ENCODE measurements at regions not wholly inside any gene's neighbourhood (a gene's known extent, or its start where the extent isn't known, plus 50 kb on each side); places are given as distances from the start of the nearest gene placed in this dataset.

DNA sequence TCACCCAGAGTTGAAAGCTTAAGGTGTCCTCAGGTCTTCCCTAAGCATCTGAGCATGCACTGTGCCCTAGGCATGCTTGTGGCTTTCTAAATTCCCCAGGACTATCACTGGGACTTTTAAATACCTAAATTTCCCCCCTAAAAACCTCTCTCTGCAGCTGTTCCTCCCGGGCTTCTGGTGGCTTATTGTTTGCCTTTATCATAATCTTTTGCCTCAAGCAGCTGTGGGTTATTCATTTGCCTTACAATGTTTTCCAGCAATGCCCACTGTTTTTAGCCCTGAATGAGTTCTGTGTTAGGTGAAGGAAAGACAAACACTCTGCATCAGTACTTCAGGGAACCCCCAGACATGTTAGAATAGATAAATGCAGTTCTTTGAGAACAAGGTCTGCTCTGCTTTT lies 455.0 kb downstream of the ZIC3 start:
- Histone ChIP-seq H3K4me3 (no peak overlapping the region), H3K27me3 (no peaks in the 10 kb centered on the region), H3K27ac (no peak overlapping the region), H3K9me3 (no peaks in the 10 kb centered on the region), H3K4me1 (no peaks in the 10 kb centered on the region), H3K36me3 (no peaks in the 10 kb centered on the region)
- TF ChIP-seq, protein P1, sequence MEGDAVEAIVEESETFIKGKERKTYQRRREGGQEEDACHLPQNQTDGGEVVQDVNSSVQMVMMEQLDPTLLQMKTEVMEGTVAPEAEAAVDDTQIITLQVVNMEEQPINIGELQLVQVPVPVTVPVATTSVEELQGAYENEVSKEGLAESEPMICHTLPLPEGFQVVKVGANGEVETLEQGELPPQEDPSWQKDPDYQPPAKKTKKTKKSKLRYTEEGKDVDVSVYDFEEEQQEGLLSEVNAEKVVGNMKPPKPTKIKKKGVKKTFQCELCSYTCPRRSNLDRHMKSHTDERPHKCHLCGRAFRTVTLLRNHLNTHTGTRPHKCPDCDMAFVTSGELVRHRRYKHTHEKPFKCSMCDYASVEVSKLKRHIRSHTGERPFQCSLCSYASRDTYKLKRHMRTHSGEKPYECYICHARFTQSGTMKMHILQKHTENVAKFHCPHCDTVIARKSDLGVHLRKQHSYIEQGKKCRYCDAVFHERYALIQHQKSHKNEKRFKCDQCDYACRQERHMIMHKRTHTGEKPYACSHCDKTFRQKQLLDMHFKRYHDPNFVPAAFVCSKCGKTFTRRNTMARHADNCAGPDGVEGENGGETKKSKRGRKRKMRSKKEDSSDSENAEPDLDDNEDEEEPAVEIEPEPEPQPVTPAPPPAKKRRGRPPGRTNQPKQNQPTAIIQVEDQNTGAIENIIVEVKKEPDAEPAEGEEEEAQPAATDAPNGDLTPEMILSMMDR (IDR thresholded peaks at IDR 0.05): no peak
- no peak for DNase-seq (ENCODE audit: low spot score in 2 of 2)
- intact Hi-C loops (cut with DNase I): no loop called here

DNA sequence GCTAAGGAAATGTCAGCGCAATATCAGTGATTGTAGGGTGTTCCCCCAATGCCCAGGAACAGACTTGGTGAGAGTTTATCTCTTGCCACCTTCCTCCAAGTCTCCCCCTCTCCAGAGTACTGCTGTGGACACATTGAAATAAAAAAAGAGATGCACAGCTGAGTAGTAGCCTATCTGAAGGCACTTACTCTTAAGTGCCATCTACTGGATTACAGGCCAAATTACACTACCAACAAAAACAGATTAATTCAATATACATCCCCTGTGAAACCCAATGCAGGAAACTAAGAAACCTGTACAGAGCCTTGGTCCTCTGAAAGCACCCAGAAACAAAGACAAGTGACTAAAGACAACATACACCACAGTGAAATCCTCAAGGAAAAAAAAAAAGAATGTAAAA lies 460.3 kb downstream of the ZIC3 start:
- no peak for DNase-seq (ENCODE audit: low spot score in 2 of 2)
- Histone ChIP-seq H3K9me3 (no peaks in the 10 kb centered on the region), H3K4me1 (no peaks in the 10 kb centered on the region), H3K36me3 (no peaks in the 10 kb centered on the region), H3K27me3 (no peaks in the 10 kb centered on the region), H3K27ac (no peak overlapping the region), H3K4me3 (no peak overlapping the region)
- TF ChIP-seq, protein P1 (IDR thresholded peaks at IDR 0.05): peak in 1 of 3 experiments; percentile 15
- intact Hi-C loops (cut with DNase I): no loop called here

DNA sequence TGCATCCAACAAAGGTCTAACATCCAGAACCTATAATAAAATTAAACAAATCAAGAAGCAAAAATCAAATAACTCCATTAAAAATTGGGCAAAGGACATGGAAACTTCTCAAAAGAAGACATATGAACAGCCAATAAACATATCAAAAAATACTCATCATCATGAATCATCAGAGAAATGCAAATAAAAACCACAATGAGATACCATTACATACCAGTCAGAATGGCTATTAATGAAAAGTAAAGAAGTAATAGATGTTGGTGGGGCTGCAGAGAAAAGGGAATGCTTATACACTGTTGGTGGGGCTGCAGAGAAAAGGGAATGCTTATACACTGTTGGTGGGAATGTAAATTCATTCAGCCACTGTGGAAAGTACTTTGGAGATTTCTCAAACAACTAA lies 465.8 kb downstream of the ZIC3 start:
- no peak overlapping the region for H3K27ac ChIP-seq
- TF ChIP-seq, protein P1 (IDR thresholded peaks at IDR 0.05): no peak

DNA sequence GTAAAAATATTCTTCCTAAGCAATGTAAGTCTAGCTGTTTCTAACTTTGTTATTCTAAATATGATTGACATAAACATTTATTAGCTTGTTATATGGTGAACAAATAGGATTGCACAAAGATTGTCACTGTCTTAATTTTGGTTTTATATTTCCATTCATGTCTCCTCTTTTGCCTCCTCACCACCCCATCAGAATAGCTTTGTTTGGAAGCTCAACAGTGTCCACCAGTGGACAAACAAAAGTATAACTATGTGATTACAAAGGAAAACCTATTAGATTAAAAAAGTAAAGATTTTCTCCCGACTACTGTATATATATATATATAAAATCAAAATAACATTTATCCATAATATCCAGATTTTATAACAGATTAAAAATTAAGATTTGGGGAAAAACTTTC lies 468.2 kb downstream of the ZIC3 start:
- TF ChIP-seq, protein P1 (IDR thresholded peaks at IDR 0.05): no peak
- no peak for DNase-seq (ENCODE audit: low spot score in 2 of 2)
- Histone ChIP-seq H3K4me1 (no peaks in the 10 kb centered on the region), H3K27ac (no peak overlapping the region), H3K27me3 (no peaks in the 10 kb centered on the region), H3K36me3 (no peaks in the 10 kb centered on the region), H3K4me3 (no peak overlapping the region), H3K9me3 (no peaks in the 10 kb centered on the region)
- intact Hi-C loops (cut with DNase I): no loop called here

More for the DNA sequence above, 465.8 kb downstream of the ZIC3 start:
- intact Hi-C loops (cut with DNase I): no loop called here
- Histone ChIP-seq H3K4me3 (no peak overlapping the region), H3K27me3 (no peaks in the 10 kb centered on the region), H3K4me1 (no peaks in the 10 kb centered on the region), H3K9me3 (no peaks in the 10 kb centered on the region), H3K36me3 (no peaks in the 10 kb centered on the region)
- no peak for DNase-seq (ENCODE audit: low spot score in 2 of 2)

GRCh38 chrX:138037548-138037947 lies 471.6 kb downstream of the ZIC3 start:
- Histone ChIP-seq H3K27ac (no peak overlapping the region), H3K36me3 (no peaks in the 10 kb centered on the region), H3K4me3 (no peak overlapping the region), H3K4me1 (no peaks in the 10 kb centered on the region), H3K27me3 (no peaks in the 10 kb centered on the region), H3K9me3 (no peaks in the 10 kb centered on the region)
- intact Hi-C loops (cut with DNase I): no loop called here
- DNase-seq (ENCODE audit: low spot score in 2 of 2): no peak
- TF ChIP-seq, protein P1 (IDR thresholded peaks at IDR 0.05): no peak

DNA sequence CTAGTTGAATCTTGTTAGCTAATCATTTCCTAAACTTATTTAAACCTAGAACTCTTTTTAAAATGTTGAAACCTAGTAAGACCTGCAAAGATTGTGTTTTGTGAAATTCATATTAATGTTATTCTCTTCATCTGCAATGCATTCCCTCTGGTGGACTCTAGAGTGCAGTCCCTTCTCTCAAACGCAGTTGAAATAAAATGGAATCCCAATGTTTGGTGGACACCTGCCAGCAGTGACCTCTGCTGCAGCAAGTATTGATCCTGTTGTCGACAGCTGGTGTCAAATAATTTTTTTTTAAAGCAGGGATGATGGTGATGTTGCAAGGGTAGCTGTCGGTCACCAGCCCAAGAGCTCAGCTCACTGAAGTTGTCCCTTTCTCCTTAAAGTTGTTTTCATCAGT lies 492.0 kb downstream of the ZIC3 start:
- TF ChIP-seq, protein P1 (IDR thresholded peaks at IDR 0.05): no peak
- Histone ChIP-seq H3K4me1 (no peaks in the 10 kb centered on the region), H3K4me3 (no peak overlapping the region), H3K36me3 (no peaks in the 10 kb centered on the region), H3K27ac (no peak overlapping the region), H3K27me3 (no peaks in the 10 kb centered on the region), H3K9me3 (no peaks in the 10 kb centered on the region)
- intact Hi-C loops (cut with DNase I): no loop called here
- DNase-seq (ENCODE audit: low spot score in 2 of 2): no peak
